Fibroblast of skin of left biceps (primary cell): ENCODE measurements at regions not wholly inside any gene's neighbourhood (a gene's known extent, or its start where the extent isn't known, plus 50 kb on each side); places are given as distances from the start of the nearest gene placed in this dataset.
"Not testable (repeated sequence)": the region's sequence is repeated elsewhere in the genome, so short reads cannot be mapped to it uniquely, and the experiment has no call there.

Experiments
- DNase-seq, 2 experiments: peaks; one replicate each; pipeline ENCODE4 v3.0.0-alpha.2; 2013; ENCODE audit warnings: low read depth in 2 of 2

DNA sequence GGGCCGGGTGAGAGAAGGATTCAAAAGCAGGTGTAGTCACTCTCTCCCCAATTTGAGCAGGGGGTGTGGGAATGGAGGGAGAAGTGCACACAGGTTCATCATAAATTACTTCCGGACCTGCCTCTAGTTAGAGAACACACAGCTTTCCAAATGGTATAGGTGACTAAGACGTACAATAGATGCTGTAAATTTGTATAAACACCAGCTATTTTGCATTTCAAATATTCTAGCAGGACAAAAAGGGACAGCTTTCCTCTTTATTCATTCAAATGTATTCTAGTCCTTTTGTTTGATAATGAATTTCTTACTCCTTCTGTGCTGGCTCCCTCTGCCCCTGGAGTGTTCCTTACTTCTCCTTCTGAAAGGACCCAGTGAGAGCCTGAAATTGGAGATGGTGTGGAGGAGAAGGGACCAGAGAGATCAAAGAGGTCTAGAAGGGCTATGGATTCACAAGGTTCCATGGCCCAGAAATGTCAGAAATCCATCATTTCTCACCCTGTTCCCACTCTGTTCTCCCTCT, 53.2 kb upstream of the SH3BP4 start:
- DNase-seq: no peak

DNA sequence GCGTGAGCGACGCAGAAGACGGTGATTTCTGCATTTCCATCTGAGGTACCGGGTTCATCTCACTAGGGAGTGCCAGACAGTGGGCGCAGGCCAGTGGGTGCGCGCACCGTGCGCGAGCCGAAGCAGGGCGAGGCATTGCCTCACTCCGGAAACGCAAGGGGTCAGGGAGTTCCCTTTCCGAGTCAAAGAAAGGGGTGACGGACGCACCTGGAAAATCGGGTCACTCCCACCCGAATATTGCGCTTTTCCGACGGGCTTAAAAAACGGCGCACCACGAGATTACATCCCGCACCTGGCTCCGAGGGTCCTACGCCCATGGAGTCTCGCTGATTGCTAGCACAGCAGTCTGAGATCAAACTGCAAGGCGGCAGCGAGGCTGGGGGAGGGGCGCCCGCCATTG, 63.4 kb upstream of the SH3BP4 start:
- DNase-seq: not testable (repeated sequence)

DNA sequence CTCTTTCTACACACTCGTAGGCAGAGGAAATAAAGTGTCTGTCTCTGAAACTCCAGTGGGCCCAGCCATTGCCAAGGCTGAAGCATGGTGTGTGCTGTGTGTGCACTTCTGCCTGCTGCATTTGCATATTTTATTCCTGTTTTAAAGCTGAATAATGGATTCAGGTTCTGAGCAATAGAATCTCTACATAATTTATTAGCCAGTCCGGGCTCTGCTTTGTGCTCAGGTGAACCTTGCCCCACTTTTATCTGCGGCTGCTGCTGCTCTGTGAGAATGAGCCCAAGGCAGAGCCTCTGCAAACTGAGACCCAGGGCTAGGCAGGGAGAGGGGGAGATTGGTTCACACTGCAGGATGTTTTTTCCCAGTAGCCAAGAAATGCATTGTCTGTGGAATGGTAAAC, 64.6 kb upstream of the SH3BP4 start:
- no peak for DNase-seq

DNA sequence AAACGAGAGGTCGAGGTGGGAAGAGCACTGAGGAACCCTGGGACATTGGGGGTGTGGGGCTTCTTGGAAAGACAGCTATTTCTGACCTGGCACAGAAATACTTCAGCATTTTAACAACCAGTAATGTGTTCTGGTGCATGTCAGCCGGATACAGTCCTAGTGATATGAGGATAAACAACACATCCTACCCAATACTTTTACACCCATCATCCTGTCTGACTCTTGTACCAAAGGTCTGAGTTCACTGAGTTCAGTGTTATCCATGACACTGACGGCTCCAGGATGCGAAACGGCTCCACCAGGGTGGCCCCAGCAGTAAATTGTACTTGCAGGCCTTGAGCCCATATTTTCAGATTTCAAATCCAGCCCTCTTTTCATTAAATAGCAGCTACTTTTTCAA, 65.9 kb upstream of the SH3BP4 start:
- DNase-seq: no peak

DNA sequence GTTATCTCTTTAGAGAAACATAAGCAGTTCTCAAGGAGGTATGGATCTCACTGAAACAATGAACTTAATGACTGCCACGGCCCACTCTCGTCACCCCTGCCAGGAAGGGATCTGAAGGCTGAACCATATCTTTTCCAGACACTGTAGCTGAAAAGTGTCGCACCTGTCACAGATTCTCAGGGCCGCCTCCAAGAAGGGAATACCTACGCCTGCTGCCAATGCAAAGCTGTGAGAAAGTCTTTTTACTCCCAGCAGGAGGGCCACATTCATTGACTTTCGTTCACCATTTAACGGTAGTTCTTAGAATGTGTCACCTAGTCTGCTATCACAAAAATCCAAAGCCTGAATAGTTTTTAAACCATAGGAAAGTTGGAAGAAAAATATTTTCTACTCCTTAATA, 66.7 kb upstream of the SH3BP4 start:
- no peak for DNase-seq

DNA sequence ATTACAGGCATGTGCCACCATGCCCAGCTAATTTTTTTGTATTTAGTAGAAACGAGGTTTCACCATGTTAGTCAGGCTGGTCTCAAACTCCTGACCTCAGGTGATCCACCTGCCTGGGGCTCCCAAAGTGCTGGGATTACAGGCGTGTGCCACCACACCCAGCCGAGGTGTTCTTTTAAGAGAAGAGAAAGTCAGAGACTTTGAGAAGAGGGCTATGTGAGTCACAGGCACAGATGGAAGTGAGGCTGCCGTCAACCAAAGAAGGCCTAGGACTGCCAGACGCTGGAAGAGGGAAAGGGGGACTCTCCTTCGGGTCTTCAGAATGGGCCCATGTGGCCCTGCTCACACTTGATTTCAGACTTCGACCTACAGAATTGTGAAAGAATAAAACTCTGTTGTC, 67.2 kb upstream of the SH3BP4 start:
- DNase-seq: no peak

DNA sequence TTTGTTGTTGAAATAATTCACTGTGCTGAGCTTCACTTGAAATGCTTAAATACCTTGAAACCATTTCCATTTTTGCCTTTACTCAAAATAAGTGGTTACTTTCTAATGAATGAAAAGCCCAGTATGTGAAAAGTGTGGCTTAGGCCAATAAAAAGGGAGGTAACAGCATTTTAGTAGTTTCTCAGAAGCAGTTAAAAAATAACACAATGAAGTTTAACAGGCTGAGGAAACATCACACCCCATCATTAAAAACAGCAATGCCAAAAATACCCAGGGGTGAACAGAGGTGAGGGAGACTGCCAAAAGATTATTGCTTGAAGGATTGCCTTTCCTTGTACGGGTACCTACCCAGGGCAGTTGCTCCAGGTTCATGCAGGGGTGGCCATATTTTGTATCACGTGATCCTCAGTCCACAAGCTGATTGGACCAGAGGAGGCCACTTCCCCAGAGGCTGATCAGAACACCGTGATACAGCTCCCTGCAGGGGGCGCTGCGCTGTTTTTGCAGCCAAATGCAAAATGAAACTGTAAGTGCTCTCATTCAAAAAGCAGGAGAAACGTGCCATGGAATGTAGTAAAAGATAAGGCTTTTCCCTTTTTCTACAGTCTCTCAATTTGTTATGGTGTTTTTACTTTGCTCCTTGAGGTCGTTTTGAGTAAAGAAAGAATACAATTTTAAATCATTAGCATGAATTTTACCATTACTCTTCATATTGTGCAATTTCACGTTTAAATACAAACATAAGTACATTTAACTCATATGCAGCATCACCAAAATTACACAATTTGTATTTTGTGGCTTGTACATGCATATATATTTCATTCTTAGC, 70.2 kb upstream of the SH3BP4 start:
- DNase-seq: peak; percentile 61 to 64

DNA sequence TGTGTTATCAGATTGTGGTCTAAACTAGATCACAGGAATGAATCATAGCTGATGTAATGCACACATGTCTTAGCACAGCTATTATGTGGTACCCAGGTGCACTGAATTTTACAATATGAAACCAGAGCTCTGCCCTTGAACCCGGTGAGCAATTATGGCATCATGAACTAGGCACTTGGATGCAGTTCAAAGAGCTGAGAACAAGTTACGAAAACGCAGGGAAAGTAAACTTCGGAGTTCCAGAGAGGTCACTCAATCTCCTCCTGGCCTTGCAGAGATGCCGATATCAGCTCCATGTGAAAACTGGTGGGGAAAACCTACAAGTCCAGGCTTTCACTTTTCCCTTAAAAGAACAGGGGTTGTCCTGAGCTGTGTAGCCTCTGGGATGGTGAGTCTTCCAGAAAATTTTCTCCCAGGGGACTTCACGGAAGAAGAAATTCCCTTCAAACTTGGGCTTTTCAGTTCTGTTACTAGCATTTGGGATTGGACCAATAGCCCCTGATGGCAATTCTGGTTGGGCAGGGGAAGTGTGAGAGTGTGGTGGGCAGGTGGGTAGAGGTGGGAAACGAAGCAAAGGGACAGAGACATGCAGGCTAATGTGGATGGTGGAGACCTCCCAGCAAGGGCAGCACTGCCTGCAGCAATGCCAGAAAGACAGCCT, 71.1 kb upstream of the SH3BP4 start:
- DNase-seq: peak in 1 of 2 experiments; percentile 28

DNA sequence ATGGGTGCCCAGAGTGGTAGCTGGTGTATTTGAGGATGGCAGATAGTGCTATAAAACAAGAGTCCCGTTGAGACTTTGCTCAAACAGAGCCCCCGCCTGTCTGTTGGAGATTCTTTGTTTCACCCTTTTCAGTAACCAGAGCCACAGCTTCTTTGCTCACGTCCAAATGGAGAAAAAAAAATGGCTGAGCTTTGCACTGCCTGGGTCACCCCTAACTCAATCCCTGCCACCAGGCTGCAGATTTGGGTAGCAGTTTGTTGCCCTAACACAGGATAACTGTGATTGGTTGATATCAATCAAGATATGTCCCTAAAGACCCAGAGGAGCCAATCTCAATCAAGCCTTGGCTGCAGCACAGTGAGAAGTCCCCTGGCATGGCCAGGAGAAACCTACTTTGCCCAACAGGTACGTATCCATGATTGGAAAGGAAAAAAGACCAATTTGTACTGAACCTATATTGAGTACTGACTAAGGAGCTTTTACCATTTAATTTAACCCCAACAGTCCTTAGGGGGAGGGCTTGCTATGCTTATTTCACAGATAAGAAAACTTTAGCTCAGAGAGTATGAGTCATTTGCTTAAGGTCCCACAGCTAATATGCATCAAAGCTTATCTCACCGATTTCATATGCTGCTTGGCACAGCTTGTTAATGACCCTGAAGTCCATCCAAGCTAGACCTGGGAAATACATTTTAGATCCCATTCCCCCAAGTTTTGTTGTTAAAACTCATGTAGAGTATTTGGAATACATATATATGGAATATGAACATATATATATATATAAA, 72.0 kb upstream of the SH3BP4 start:
- DNase-seq: peak in 1 of 2 experiments; percentile 10

DNA sequence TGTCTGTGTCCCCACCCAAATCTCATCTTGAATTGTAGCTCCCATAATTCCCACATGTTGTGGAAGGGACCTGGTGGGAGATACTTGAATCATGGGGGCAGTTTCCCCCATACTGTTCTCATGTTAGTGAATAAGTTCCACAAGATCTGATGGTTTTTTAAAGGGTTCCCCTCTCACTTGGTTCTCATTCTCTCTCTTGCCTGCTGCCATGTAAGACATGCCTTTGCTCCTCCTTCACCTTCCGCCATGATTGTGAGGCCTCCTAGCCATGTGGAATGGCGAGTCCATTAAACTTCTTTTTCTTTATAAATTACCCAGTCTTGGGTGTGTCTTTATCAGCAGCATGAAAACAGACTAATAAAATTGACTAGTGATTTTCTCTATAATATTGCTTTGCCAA, 75.2 kb upstream of the SH3BP4 start:
- not testable (repeated sequence) for DNase-seq

DNA sequence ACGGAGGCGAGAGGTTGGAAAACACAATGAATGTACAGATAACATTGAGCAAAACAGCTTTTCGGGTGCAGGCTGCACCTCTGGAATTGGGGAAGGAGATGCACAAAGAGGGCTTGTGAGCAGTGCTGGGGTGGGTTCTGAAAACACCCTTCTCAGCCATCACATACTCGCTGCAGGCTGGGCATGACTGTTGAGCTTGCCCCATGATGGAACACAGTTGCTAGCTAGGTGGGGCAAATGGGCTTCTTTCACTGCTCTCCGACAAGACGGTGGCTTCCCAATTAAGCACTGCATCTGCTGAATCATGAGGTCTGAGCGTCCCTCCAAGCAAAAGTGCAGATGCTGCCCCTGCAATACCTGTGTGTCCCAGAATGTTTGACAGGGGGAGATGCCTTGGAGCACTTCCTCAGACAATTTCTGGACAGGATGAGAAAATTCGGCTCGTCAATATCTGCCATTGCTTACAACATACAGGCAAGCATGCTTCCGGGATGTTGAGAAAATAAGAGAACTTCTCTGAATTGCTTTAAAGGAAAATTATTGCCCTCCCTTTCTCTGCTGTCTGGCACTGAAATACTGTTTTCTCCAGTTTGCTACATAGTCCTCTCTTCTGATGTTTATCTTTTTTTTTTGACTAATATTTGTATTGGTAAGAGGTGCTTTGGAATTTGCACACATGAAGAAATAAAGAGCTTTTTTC, 77.3 kb upstream of the SH3BP4 start:
- DNase-seq: no peak

DNA sequence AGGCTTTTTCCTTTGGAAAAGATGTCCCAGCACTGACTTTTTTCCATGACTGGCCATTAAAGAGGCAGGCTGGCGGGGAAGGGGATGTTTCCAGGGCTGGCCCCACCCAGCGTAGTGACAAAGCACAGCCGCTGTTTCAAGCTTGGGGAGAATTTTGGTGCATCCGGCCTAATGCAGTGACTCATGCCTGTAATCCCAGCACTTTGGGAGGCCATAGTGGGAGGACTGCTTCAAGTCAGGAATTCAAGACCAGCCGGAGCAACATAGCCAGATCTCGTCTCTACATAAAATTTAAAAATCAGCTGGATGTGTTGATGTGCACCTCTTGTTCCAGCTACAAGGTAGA, 78.0 kb upstream of the SH3BP4 start:
- DNase-seq: peak in 1 of 2 experiments; percentile 3

DNA sequence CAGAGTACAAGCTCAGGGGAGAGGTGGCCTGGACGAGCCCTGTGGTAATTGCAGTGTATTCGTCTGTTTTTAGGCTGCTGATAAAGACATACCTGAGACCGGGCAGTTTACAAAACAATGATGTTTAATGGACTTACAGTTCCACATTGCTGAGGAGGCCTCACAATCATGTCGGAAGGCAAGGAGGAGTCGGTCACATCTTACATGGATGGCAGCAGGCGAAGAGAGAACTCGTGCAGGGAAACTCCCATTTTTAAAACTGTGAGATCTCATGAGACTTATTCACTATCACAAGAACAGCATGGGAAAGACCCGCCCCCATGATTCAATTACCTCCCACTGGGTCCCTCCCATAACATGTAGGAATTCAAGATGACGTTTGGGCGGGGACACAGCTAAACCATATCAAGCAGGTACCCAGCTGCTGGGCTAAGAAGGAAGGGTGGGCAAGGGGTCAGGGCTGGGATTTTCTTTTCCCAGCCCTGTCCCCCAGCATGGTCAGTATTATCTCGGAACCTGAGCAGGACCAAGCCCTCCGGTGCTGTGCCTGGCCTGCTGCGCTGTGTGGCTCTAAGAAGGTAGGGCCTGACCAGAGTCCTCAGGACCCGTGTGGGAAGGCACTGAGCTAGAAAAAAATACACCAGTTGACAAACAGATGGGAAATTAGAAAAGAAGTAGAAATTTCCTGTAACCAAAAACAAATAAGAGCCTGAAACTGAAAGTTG, 78.6 kb upstream of the SH3BP4 start:
- no peak for DNase-seq

DNA sequence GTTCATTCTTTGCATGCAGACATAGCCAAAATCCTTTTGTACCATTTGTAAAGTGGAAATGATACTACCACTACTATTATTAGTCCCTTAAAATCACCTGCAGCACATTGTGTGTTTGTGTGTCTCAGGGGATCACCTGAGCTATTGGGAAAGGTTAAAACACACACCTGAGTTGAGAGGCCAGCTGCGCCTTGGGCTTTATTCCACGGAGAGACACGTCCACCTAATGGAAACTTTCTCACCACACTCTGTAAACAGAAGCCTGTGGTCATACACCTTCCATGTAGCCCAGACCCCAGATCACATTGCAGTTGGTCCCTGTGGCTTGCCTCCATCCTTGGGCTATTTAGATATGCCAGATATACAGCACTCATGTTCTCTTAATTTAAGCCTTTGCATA, 81.8 kb upstream of the SH3BP4 start:
- DNase-seq: no peak

DNA sequence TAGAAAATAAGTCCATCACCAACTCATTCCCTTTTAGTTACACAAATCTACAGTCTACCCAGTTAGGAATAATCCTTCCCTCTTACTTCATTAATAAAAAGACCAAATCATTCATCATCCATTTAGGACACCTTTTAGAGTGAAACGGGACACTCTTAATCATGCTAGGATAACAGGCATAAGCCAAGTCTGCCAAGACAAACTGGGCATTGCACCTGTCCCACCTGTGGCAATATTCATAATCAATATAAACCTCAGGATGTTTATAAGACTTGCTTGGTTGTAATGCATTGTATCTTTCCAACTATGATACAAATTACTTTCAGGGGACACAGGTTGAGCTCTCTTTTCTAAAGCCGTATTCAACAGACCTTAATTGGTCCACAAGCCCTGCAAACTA, 82.7 kb upstream of the SH3BP4 start:
- no peak for DNase-seq

DNA sequence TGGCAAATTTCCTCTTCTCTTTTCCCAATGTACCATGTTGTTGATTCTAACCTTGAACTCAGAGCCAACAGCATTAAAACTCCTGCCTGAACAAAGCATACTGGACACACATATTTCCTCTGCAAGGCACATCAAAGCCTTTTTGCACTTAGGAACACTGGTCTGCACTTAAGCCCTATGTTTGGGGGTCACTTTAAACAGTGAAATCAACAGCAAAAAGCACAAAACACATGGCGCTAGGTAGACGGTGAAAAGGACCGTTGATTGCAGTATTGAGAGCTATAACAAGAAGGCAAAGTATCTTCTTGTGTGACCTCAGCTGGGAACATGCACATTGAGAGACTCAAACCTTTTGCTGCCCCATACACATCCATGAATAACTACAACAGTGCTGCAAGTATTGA, 83.9 kb upstream of the SH3BP4 start:
- no peak for DNase-seq

DNA sequence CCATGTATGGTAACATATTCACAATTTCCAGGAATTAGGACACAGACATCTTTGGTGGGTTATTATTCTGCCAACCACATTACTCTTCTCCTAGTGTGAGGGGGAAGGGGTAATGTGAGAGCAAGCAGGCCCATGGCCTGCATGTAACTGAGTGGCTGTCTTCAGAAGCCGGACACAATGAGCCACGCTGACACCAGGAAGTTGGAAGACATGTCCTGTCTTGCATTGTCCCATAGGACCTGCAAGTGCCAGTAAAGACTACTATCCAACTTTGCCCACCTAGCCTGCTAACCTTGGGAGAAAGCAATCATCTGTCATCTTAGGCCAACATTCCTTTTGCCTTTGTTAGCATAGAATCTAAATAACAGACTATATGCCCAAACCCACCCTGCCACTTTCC, 86.2 kb upstream of the SH3BP4 start:
- DNase-seq: no peak

DNA sequence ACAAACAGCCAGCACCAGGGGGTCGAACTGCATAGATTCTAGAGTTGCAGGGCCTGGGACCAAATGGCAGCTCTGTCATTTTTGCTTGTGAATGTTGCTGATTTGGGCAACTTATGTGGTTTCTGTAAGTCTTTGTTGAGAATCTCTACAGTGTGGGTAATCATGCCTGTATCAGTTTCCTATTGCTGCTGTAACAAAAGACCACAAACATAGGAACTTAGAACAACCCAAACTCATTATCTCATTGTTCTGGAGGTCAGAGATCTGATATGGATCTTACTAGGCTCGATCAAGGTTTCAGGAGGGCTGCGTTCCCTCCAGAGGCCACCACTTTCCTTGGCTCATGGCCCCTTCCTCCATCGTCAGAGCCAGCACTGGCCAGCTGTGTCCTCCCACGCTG, 86.8 kb upstream of the SH3BP4 start:
- no peak for DNase-seq

DNA sequence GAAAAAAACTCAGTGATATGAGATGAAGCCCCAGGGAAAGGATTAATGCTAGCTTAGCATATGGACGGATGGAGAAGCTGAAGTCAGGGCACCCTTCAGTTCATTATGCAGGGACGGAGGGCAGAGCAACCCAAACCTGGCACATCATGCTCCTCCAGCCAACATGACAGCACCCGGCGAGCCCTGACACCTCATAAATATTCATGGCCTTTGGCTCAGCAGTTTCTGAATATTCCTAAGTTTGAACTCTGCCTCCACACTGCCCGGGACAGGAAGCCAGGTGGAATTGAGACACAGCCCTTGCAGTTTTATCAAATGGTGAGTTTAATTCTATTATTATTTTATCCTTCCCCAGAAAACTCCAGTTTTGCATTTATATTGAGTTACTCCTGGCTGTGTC, 87.3 kb upstream of the SH3BP4 start:
- DNase-seq: no peak

DNA sequence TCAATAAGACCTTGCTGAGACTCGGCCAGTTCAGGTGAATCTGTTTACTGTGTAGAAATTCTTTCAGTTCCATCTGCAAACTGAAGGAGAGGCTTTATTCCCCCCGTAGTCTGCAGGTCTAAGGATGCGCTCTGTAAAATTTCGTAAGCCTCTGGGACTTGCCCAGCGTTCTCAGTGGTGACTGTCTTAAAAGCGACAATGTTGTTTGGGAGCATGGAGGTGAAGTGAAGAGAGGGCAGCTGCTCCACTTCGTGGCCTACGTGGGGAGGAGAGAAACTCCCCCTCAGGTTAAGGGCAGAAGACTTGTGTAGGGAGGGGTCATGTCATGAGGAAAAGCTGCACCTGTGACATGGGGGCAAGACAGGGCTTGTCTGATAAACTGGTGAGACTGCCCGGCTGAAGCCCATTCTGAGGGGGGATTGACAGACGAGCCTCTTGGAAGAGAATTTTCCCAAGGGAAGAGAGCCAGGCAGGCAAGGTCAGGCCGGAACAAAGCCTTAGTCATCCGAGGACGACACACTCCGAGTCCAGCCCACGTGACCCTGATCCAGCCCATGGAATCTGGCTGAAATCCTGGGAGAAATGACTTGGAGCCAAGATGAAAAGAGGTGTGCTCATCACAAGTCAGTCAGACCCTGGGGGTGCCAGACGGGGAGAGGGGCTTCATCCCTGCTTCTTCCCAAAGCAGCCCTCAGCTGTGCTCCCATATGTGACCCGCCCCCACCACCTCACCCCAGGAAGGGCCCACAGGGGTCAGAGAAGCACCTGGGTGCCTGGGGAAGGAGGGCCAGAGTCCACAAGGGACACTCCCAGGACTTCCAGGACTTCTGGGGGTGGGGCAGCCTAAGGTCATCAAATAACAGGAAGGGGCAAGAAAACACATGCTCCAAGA, 88.5 kb upstream of the SH3BP4 start:
- DNase-seq: no peak
